OCI-LY7 (cell line): ENCODE measurements at regions not wholly inside any gene's neighbourhood (a gene's known extent, or its start where the extent isn't known, plus 50 kb on each side); places are given as distances from the start of the nearest gene placed in this dataset.

Experiments used
- BruUV-seq: library from RNA; stranded (reverse); fragments of 400-500 nt; replicated peaks from 2 replicates; lab custom pipeline; 2021; lab: Mats Ljungman, UMichigan
- CTCF ChIA-PET: fragments of 300-600 bp; sonication (Branson Sonifier 250); formaldehyde crosslinking; loops from one replicate; lab custom pipeline; 2022; ENCODE audit warnings: antibody characterized with exemption; ENCODE audit not compliant: unreplicated experiment; lab: Charles Lee
- POLR2A ChIA-PET: fragments of 300-600 bp; sonication (Branson Sonifier 250); formaldehyde crosslinking; loops from one replicate; lab custom pipeline; 2022; ENCODE audit warnings: antibody characterized with exemption; lab: Charles Lee
- DNase-seq: peaks from one replicate; pipeline ENCODE4 v3.0.0-alpha.2; 2015; ENCODE audit warnings: low spot score
- H2AFZ ChIP-seq: fragments of 200-600 bp; sonication (generic), shearing (Covaris generic); 2 replicates; pipeline ENCODE4 v1.6.1; 2014; ENCODE audit warnings: mild to moderate bottlenecking, antibody characterized with exemption, low read length, moderate library complexity
- H3K27ac ChIP-seq: fragments of 200-600 bp; sonication (generic); 2 replicates; pipeline ENCODE4 v1.5.1; 2014; ENCODE audit warnings: mixed run types, low read depth, mild to moderate bottlenecking, moderate library complexity, low read length, inconsistent platforms; ENCODE audit not compliant: poor library complexity, severe bottlenecking
- H3K36me3 ChIP-seq: fragments of 200-600 bp; sonication (generic); 2 replicates; pipeline ENCODE4 v1.6.1; 2014; ENCODE audit warnings: mild to moderate bottlenecking, antibody characterized with exemption, low read length, moderate library complexity, mixed read lengths; ENCODE audit not compliant: insufficient read depth
- H3K4me1 ChIP-seq: fragments of 200-600 bp; sonication (generic); 2 replicates; pipeline ENCODE4 v1.5.1; 2014; ENCODE audit warnings: mild to moderate bottlenecking, low read length; ENCODE audit not compliant: insufficient read depth, poor library complexity, severe bottlenecking
- H3K4me2 ChIP-seq: fragments of 200-600 bp; sonication (generic); 2 replicates; pipeline ENCODE4 v1.6.1; 2014; ENCODE audit warnings: mild to moderate bottlenecking, low read length
- H3K4me3 ChIP-seq: fragments of 200-600 bp; sonication (generic); 2 replicates; pipeline ENCODE4 v1.5.1; 2014; ENCODE audit warnings: mild to moderate bottlenecking, low read depth, low read length; ENCODE audit not compliant: poor library complexity, severe bottlenecking
- H3K79me2 ChIP-seq: fragments of 200-600 bp; sonication (generic); 2 replicates; pipeline ENCODE4 v1.6.1; 2016; ENCODE audit warnings: low read depth, mild to moderate bottlenecking, low read length, moderate library complexity, mixed read lengths; ENCODE audit not compliant: insufficient read depth
- H3K9me2 ChIP-seq: fragments of 200-600 bp; sonication (generic); 2 replicates; pipeline ENCODE4 v1.6.1; 2016; ENCODE audit warnings: mild to moderate bottlenecking, low read length, mixed read lengths; ENCODE audit not compliant: insufficient read depth
- H3K9me3 ChIP-seq: fragments of 200-600 bp; sonication (generic); 2 replicates; pipeline ENCODE4 v1.6.1; 2014; ENCODE audit warnings: mild to moderate bottlenecking, mixed run types, low read length, mixed read lengths
- H4K20me1 ChIP-seq: fragments of 200-600 bp; sonication (generic); 2 replicates; pipeline ENCODE4 v1.6.1; 2014; ENCODE audit warnings: mild to moderate bottlenecking, antibody characterized with exemption, low read length, moderate library complexity, mixed read lengths; ENCODE audit not compliant: insufficient read depth
- CTCF ChIP-seq: fragments of 200-600 bp; sonication (generic); conservative IDR thresholded peaks from 2 replicates; pipeline ENCODE4 v1.5.1; 2014; ENCODE audit warnings: mild to moderate bottlenecking, antibody characterized with exemption, low read length, moderate library complexity, mixed read lengths
- EZH2phosphoT487 ChIP-seq: fragments of 200-600 bp; sonication (generic); IDR thresholded peaks from 2 replicates; pipeline ENCODE4 v1.6.1; 2018; ENCODE audit warnings: low read depth, borderline replicate concordance, mild to moderate bottlenecking, mixed run types, antibody characterized with exemption, low read length, moderate library complexity, mixed read lengths
- intact Hi-C: fragments of 100-400 bp; cut with micrococcal nuclease; formaldehyde crosslinking; loops from one replicate; pipeline ENCODE4 v1.10.0; 2022; ENCODE audit not compliant: unreplicated experiment

GRCh38 chr11:15776366-15776765 lies 580.0 kb downstream of the SOX6 start:
- H3K79me2 ChIP-seq: no peaks in the 10 kb centered on the region
- no TSS peak for BruUV-seq
- no peaks in the 10 kb centered on the region for H4K20me1 ChIP-seq
- no peak overlapping the region for H3K4me3 ChIP-seq
- no peaks in the 10 kb centered on the region for H3K9me3 ChIP-seq
- ChIA-PET POLR2A (interaction anchor here (1.3 kb wide), 1 partner anchor 43 kb away, joined by 3 read pairs; no protein-coding TSS in a partner anchor), CTCF (no interaction called here)
- H3K27ac ChIP-seq: no peak overlapping the region
- H3K4me1 ChIP-seq: no peaks in the 10 kb centered on the region
- no peaks in the 10 kb centered on the region for H3K9me2 ChIP-seq
- TF ChIP-seq CTCF: no peak
- TF ChIP-seq EZH2phosphoT487: no peak
- no peaks in the 10 kb centered on the region for H3K36me3 ChIP-seq
- intact Hi-C loops: no loop called here
- no peak for DNase-seq
- H2AFZ ChIP-seq: no peak overlapping the region
- no peak overlapping the region for H3K4me2 ChIP-seq

GRCh38 chr11:15779518-15779917 lies 576.8 kb downstream of the SOX6 start:
- no peaks in the 10 kb centered on the region for H3K9me3 ChIP-seq
- no peak overlapping the region for H2AFZ ChIP-seq
- TF ChIP-seq CTCF (no peak), EZH2phosphoT487 (no peak)
- no peak for DNase-seq
- CTCF ChIA-PET: no interaction called here
- H3K4me3 ChIP-seq: no peak overlapping the region
- POLR2A ChIA-PET: no interaction called here
- H4K20me1 ChIP-seq: no peaks in the 10 kb centered on the region
- H3K79me2 ChIP-seq: no peaks in the 10 kb centered on the region
- no peaks in the 10 kb centered on the region for H3K36me3 ChIP-seq
- H3K4me2 ChIP-seq: no peak overlapping the region
- no peaks in the 10 kb centered on the region for H3K9me2 ChIP-seq
- no peak overlapping the region for H3K27ac ChIP-seq
- intact Hi-C loops: no loop called here
- no TSS peak for BruUV-seq
- no peaks in the 10 kb centered on the region for H3K4me1 ChIP-seq

GRCh38 chr11:15780382-15780781 lies 576.0 kb downstream of the SOX6 start:
- DNase-seq: no peak
- Histone ChIP-seq H3K9me3 (no peaks in the 10 kb centered on the region), H3K27ac (no peak overlapping the region), H3K79me2 (no peaks in the 10 kb centered on the region), H3K4me3 (no peak overlapping the region), H3K4me1 (no peaks in the 10 kb centered on the region), H4K20me1 (no peaks in the 10 kb centered on the region), H3K4me2 (no peak overlapping the region), H3K36me3 (no peaks in the 10 kb centered on the region), H2AFZ (no peak overlapping the region), H3K9me2 (no peaks in the 10 kb centered on the region)
- intact Hi-C loops: no loop called here
- no TSS peak for BruUV-seq
- CTCF ChIA-PET: no interaction called here
- TF ChIP-seq CTCF: no peak
- no peak for TF ChIP-seq EZH2phosphoT487
- POLR2A ChIA-PET: interaction anchor here (0.6 kb wide), 1 partner anchor 483 kb away, joined by 3 read pairs; no protein-coding TSS in a partner anchor
